ENCODE measurements at regions not wholly inside any gene's neighbourhood (a gene's known extent, or its start where the extent isn't known, plus 50 kb on each side); places are given as distances from the start of the nearest gene placed in this dataset.
"Not testable (repeated sequence)": the region's sequence is repeated elsewhere in the genome, so short reads cannot be mapped to it uniquely, and the experiment has no call there.

DNA sequence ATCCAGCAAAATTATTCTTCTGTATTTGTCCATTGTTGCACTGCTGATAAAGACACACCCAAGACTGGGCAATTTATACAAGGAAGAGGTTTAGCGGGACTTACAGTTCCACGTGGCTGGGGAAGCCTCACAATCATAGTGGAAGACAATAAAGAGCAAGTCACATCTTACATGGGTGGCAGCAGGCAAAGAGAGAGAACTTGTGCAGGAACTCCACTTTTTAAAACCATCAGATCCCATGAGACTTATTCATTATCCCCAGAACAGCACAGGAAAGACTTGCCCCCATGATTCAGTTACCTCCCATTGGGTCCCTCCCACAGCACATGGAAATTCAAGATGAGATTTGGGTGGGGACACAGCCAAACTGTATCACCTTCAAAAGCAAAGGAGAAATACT, 286.5 kb upstream of the ECI2 start:
- no peak overlapping the region for H3K27ac ChIP-seq
- intact Hi-C loops (cut with DNase I; ENCODE audit: low total_unique reads) = no loop called here

DNA sequence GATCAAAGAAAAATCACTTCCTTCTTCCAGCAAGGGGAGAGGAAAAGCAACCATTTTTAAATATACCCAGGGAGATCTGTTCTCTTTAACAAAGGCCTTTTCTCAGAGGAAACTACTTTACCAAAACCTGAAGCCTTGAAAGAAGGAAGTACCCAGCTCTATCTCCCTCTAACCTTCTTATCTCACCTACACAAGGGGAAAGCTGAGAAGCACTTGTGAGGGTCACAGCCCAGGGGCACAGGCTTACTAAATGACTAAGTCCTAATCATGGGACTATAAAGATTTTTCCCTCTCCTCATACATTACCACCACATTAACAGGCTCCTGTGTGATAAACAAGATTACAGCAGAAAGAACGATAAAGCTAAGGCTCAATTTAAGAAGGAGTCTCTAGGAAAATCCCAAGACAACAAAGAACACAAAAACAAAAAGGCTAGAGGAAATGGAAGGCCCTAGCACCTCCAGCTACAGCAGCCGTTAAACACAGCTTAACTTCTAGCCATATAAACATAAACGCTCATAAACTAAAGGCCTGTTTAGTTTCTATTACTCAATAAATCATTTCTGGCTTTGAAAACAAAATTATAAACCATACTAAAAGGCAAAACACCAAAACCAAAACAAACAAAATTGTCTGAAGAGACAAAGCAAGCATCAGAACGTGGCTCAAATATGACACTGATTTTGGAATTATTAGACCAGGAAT, 284.9 kb upstream of the ECI2 start:
- H3K27ac ChIP-seq = no peak overlapping the region
- intact Hi-C loops (cut with DNase I; ENCODE audit: low total_unique reads) = no loop called here
- DNase-seq (ENCODE audit: low spot score in 2 of 2) = no peak
- no peaks in the 10 kb centered on the region for H3K27me3 ChIP-seq
- TF ChIP-seq POLR2AphosphoS5 (IDR thresholded peaks at IDR 0.05) (no peak), POLR2A (IDR thresholded peaks at IDR 0.05) (no peak)
- TF ChIP-seq, protein P1, sequence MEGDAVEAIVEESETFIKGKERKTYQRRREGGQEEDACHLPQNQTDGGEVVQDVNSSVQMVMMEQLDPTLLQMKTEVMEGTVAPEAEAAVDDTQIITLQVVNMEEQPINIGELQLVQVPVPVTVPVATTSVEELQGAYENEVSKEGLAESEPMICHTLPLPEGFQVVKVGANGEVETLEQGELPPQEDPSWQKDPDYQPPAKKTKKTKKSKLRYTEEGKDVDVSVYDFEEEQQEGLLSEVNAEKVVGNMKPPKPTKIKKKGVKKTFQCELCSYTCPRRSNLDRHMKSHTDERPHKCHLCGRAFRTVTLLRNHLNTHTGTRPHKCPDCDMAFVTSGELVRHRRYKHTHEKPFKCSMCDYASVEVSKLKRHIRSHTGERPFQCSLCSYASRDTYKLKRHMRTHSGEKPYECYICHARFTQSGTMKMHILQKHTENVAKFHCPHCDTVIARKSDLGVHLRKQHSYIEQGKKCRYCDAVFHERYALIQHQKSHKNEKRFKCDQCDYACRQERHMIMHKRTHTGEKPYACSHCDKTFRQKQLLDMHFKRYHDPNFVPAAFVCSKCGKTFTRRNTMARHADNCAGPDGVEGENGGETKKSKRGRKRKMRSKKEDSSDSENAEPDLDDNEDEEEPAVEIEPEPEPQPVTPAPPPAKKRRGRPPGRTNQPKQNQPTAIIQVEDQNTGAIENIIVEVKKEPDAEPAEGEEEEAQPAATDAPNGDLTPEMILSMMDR (IDR thresholded peaks at IDR 0.05) = no peak
- H3K9me3 ChIP-seq = peaks cover 0 to 12% of the 10 kb centered on the region in 2 donors
- H3K4me1 ChIP-seq = no peaks in the 10 kb centered on the region
- no peaks in the 10 kb centered on the region for H3K36me3 ChIP-seq
- no peak overlapping the region for H3K4me3 ChIP-seq

More for the DNA sequence above, 286.5 kb upstream of the ECI2 start:
- H3K4me1 ChIP-seq = no peaks in the 10 kb centered on the region
- H3K4me3 ChIP-seq = no peak overlapping the region
- H3K27me3 ChIP-seq = no peaks in the 10 kb centered on the region
- peaks cover 0 to 12% of the 10 kb centered on the region in 2 donors for H3K9me3 ChIP-seq
- no peaks in the 10 kb centered on the region for H3K36me3 ChIP-seq
- DNase-seq (ENCODE audit: low spot score in 2 of 2) = no peak
- TF ChIP-seq, protein P1 (IDR thresholded peaks at IDR 0.05) = no peak
- TF ChIP-seq POLR2A (IDR thresholded peaks at IDR 0.05) = no peak

DNA sequence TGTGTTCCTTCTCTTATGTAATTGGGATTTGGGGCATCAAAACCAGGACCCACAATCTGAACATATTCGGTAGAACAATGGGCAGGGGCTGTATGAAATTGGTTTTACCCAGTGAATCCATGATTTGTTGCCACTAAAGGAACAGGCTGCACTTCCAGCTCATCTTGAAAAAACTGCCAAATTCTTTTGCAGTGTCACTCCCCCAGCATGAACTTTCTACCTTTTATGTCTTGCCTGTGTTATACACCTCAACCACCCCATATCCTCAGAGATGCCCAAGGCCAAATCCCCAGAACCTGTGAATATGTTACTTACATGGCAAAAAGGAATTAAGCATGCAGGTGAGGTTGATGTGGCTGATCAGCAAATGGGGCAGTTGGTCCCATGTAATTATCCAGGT, 280.2 kb upstream of the ECI2 start:
- DNase-seq (ENCODE audit: low spot score in 2 of 2) = no peak
- Histone ChIP-seq H3K27ac (no peak overlapping the region), H3K9me3 (peaks cover 0 to 7% of the 10 kb centered on the region in 2 donors), H3K4me3 (no peak overlapping the region), H3K27me3 (no peaks in the 10 kb centered on the region), H3K4me1 (no peaks in the 10 kb centered on the region), H3K36me3 (no peaks in the 10 kb centered on the region)
- intact Hi-C loops (cut with DNase I; ENCODE audit: low total_unique reads) = no loop called here
- TF ChIP-seq POLR2AphosphoS5 (IDR thresholded peaks at IDR 0.05) (no peak), POLR2A (IDR thresholded peaks at IDR 0.05) (no peak)
- TF ChIP-seq, protein P1 (IDR thresholded peaks at IDR 0.05) = no peak

DNA sequence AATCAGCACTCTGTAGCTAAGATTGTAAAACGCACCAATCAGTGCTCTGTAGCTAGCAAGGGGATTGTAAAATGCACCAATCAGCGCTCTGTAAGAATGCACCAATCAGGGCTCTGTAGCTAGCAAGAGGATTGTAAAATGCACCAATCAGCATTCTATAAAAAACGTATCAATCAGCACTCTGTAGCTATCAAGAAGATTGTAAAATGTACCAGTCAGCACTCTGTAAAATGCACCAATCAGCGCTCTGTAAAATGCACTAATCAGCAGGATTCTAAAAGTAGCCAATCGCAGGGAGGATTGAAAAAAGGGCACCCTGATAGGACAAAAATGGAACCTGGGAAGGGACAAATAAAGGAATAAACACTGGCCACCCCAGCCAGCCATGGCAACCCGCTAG, 278.7 kb upstream of the ECI2 start:
- DNase-seq (ENCODE audit: low spot score in 2 of 2); H3K36me3 ChIP-seq; H3K9me3 ChIP-seq; H3K4me3 ChIP-seq; H3K27ac ChIP-seq; H3K27me3 ChIP-seq; intact Hi-C loops (cut with DNase I; ENCODE audit: low total_unique reads); H3K4me1 ChIP-seq: not testable (repeated sequence)

DNA sequence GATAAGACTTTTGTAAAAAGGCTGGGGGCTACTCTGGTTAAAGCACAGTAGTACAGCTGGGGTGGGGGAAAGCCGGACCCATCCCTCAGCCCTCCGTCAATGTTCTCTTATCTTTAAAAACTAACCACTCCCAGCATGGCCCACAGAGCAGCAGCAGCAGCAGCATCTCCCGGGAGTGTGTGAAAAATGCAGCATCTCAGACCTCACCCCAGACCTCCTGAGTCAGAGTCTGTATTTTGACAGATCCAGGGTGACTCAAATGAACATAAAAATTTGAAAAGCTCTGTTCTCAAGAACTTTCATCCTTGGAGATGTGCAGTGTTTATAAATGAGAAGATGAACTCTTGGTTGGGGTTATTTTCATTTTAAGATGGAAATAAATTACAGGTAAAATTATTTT, 277.7 kb upstream of the ECI2 start:
- Histone ChIP-seq H3K4me3 (no peak overlapping the region), H3K27me3 (no peaks in the 10 kb centered on the region), H3K36me3 (no peaks in the 10 kb centered on the region), H3K4me1 (no peaks in the 10 kb centered on the region), H3K9me3 (no peaks in the 10 kb centered on the region), H3K27ac (no peak overlapping the region)
- no peak for TF ChIP-seq POLR2A (IDR thresholded peaks at IDR 0.05)
- TF ChIP-seq POLR2AphosphoS5 (IDR thresholded peaks at IDR 0.05) = no peak
- TF ChIP-seq, protein P1 (IDR thresholded peaks at IDR 0.05) = no peak
- intact Hi-C loops (cut with DNase I; ENCODE audit: low total_unique reads) = no loop called here
- no peak for DNase-seq (ENCODE audit: low spot score in 2 of 2)

DNA sequence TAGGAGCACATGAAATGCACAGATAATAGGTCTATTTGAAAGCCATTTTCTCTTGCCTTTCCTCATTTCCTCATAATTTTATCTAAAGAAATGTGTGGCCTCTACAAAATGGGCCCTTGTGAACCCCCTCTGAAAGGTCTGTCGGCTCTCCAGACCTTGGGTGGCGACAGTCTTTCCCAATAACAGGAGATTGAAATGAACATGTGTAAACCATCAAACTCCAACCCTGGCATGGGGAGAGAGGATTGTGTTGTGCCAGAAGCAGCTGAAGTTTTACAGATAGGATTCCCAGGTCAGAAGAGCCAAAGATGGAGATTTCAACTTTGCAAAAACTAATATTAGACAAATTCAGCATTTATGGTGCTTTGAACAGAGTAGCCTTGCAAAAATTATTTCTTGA, 277.1 kb upstream of the ECI2 start:
- no peaks in the 10 kb centered on the region for H3K9me3 ChIP-seq
- no peak for TF ChIP-seq POLR2AphosphoS5 (IDR thresholded peaks at IDR 0.05)
- no peak for TF ChIP-seq POLR2A (IDR thresholded peaks at IDR 0.05)
- TF ChIP-seq, protein P1 (IDR thresholded peaks at IDR 0.05) = no peak
- no peak overlapping the region for H3K4me3 ChIP-seq
- H3K27ac ChIP-seq = no peak overlapping the region
- no peaks in the 10 kb centered on the region for H3K27me3 ChIP-seq
- intact Hi-C loops (cut with DNase I; ENCODE audit: low total_unique reads) = no loop called here
- no peak for DNase-seq (ENCODE audit: low spot score in 2 of 2)
- no peaks in the 10 kb centered on the region for H3K4me1 ChIP-seq
- H3K36me3 ChIP-seq = no peaks in the 10 kb centered on the region

Data from breast epithelium (tissue), 4 donors.